Stimulated activated naive CD4-positive, alpha-beta T cell treated with Interleukin-2 at 50 U/mL for 16 hours (primary cell): ENCODE measurements at regions not wholly inside any gene's neighbourhood (a gene's known extent, or its start where the extent isn't known, plus 50 kb on each side); places are given as distances from the start of the nearest gene placed in this dataset.
"Not testable (repeated sequence)": the region's sequence is repeated elsewhere in the genome, so short reads cannot be mapped to it uniquely, and the experiment has no call there.

Source experiments
- DNase-seq: peaks from one replicate; lab custom pipeline; 2025; lab: John Stamatoyannopoulos, UW

DNA sequence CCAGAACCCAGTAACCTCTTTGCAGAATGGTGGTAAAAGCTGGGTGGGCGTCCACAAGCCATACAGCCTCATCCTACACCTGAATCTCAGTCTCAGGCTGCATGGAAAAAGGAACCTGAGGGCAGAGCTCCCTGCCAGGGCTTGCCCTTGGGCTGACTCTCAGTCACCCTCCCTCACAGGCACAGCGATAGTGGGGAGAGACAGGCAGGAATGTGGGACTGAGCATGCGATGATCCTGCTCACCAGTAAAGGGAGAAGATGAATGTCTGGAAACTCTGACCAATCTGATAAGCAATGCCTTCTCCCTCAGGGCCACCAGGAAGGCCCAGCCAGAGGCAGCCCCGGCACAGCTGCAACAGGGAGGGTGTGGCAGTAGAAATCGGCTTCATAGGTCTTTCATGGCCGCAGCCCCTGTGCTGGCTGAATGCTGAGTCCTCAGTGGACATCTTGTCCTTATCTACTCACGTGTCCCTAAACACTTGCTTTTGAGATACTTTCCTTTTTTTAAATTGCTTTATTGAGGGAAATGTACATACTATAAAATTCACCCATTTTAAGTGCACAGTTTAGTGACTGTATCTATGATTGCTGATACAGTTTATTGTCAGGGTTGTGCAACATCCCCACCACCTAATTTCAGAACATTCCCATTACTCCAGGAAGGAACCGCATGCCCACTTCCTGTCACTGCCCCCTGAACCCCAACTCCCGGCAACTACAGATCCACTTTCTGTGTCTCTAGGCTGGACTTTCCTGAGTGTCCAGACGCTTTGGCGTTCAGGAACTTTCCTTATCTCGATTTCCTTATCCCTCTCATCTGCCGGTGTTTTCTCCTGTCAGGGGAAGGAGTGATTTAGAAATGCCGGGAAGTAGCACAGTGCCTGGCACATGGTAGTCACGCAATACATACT lies 258.1 kb downstream of the PCNX1 start:
- DNase-seq = no peak

- DNase-seq = no peak
These were observed 259.1 kb downstream of the PCNX1 start for GRCh38 chr14:71166180-71166837.

- DNase-seq = not testable (repeated sequence)
These were observed 260.2 kb downstream of the PCNX1 start for GRCh38 chr14:71167325-71167950.

DNA sequence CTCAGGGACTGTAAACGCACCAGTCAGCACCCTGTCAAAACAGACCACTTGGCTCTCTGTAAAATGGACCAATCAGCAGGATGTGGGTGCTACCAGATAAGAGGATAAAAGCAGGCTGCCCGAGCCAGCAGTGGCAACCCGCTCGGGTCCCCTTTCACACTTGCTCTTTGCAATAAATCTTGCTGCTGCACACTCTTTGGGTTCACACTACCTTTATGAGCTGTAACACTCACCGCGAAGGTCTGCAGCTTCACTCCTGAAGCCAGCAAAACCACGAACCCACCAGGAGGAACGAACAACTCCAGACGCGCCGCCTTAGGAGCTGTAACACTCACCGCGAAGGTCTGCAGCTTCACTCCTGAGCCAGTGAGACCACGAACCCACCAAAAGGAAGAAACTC lies 260.9 kb downstream of the PCNX1 start:
- DNase-seq = not testable (repeated sequence)

DNA sequence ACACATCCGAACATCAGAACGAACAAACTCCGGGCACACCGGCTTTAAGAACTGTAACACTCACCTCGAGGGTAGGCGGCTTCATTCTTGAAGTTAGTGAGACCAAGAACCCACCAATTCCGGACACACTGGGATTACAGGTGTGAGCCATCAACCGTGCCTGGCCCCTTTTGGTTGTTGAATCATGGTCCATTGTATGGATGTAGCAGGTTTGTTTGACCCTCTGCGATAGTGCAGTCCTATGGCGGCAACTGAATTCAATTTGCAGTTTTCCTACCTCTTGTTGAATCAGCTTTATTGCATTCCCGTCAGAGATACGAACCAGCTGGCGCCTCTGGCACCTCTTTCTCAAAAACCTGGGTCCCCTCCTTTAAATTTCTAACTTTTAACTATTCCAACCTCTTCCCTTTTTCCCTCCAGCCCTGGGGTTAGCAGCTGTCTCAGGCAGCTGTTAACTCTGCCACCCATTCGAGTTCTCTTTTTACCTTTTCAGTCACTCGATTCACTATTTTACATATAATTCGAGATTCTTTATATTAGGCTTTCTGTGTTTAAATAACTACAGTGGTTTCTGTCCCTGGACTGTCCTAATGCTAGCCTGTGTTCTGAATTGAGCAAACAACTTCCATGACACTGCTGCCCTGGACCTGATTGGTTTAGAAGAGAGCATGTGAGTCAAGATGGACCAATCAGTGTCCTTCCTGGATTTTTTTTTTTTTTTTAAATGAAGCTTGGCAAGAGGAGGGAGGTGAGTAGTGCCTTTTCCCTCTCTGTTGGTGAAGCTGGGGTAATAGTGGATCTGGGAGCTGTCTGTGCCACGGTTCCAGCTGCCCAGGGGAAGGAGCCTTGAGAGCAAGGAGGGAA lies 261.5 kb downstream of the PCNX1 start:
- DNase-seq = no peak

- no peak for DNase-seq
These were observed 262.6 kb downstream of the PCNX1 start for GRCh38 chr14:71169861-71170260.

GRCh38 chr14:71175491-71175890 lies 268.2 kb downstream of the PCNX1 start:
- no peak for DNase-seq

DNA sequence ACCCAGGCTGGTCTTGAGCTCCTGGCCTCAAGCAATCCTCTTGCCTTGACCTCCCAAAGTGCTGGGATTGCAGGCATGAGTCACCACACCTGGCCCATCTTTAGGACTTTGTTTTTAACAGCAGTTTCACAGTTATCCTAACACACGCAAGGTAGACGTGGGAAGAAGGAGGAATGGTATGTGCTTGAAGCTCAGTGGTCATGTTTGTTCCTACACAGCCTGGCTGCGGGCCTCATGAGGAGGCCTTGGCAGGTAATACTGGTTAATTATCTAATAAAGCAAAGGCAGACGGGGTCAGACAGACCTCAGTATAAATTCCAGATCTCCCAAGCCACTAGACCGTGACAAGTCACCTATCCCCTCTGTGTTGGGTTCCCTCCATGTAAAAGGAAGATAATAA lies 271.8 kb downstream of the PCNX1 start:
- DNase-seq = no peak

GRCh38 chr14:71180397-71180796 lies 273.1 kb downstream of the PCNX1 start:
- no peak for DNase-seq

DNA sequence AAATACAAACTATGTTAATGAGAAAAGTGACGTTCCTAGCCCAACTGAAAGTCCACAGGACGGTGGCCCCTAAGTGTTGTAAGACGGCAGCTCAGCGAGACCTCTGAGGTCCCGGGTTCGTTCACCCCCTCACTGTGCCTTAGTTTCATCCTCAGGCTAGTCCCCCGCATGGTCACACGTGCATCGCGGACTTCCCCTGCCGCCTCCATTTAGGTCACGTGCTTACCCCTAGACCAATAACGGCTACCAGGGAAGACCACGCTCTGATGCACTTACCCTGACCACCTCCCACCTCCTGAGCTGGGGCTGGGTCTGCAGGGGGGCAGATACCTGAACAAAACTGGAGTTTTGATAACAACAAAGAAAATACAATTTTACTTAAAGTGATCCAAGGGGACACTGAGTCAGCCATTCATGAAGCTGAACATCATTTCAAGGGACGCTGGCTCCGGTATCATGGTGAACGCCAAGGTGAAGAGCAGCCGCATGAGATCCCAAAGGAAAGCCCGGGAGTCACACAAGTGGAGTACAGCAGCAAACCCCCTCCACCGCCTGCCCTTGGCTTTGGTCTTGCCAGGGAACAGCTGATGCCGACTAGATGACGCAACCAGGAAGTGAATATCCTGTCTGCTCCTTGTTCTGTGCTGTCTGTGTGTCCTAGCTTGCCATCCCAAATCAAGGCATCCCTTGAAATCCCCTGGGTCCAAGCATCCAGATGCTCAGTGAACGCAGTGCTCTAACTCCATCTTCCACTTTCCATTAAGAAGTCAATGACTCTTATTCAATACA lies 274.1 kb downstream of the PCNX1 start:
- no peak for DNase-seq

DNA sequence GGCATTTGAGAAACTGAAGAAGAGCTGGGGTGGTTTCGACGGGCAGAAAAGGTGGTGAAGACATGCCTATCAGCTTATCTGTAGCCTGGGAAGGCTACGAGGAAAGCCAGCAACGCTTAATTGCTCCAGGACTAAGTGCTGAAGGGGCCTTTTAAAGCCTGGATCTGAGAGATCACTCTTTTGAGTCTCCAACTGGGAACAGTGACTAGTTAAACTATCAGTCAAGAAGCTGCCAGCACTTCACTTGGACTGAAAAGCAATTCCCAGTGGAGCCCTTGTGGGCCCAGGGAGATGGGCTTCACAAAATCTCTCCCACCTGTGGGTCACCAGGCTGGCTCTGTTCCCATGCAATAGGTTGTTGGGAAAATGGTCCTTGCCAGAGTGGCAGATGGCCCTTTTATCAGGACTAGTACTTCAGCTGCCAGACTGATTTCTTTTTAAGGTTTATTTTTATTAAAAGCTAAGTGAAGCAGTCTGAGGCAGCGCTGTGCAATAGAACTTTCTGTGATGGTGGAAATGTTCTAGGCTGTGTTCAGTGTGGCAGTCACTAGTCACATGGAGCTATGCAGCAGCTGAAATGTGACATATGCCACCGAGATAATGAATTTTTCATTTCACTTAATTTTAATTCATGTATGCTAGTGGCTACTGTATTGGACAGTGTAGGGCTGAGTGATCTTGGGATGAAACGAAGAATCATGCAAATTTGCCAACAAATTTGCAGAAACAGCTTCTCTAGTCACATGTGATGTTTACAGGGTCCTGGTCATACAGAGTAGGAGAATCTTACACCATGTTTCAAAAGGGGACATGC lies 276.8 kb downstream of the PCNX1 start:
- DNase-seq = no peak

GRCh38 chr14:71185637-71186036 lies 278.4 kb downstream of the PCNX1 start:
- DNase-seq = no peak

DNA sequence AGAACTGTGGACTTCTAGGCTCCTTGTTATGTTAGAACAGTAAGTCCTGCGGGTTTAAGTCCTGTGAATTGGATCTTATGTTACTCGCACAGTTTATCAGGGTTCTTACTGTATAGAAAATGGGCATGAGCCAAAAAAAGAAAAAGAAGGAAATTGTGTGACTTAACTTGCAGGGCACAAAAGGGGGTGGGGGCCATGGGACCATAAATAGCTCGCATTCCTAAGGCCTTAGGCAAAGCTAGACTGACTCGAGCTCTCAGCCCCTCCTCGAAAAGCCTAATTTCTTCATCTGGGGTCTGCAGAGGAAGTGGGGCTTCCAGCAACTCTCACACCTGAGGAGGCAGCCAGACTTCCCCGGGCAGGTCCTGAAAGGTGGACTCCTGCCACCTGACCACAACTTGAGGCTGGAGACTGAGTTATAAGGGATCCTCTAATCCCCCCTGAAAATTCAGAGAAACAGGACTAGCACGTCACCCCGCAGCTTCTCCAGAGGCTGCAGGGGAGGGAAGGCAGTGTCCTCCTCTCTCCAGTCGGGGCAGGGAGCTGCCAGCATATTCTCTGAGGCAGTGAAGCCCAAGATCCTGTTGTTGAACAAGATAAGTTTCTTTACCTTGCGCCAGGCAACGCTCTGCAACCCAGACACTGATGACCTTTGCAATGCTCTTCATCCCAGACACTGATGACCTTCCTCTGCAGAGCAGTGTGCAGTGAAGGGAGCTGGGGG lies 280.5 kb downstream of the PCNX1 start:
- no peak for DNase-seq

DNA sequence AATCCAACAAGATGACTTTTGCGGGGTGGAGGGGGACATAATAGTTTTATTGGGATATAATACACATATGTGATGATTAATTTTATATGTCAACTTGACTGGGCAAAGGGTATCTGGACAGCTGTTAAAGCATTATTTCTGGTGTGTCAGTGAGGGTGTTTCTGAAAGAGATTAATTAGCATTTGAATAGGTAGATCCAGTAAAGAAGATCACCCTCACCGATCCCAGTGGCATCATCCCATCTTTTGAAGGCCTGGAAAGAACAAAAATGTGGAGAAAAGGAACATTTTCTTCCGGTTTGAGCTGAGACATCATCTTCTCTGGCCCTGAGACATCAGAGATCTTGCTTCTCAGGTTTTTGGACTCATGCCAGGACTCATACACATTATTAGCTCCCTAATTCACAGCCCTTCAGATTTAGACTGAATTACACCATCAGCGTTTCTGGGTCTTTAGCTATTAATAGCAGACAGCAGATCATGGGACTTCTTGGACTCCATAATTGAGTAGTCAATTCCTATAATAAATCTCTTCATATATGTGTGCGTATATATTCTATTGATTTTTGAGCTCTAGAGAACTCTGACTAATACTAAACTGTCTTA lies 283.6 kb downstream of the PCNX1 start:
- no peak for DNase-seq

DNA sequence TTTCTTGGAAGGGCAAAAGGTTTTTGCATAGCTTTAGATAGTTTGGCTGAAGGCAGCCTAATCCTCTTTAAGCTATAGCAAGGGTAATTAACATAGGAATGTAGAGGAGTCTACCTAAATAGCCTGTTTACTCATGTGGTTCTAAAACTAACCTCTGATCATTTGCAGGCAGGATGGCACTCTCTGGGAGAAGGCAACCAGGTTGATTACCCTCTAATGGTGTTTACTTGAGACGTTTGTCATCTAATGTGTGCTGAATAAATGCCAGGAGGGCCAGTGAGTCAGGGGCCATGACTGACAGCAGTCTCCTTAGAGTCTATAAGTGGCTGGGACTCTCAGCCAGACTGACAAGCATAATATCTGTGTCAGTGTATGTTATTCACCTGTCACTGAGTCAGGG lies 286.4 kb downstream of the PCNX1 start:
- DNase-seq = no peak

- no peak for DNase-seq
These were observed 287.0 kb downstream of the PCNX1 start for GRCh38 chr14:71194251-71194650.

DNA sequence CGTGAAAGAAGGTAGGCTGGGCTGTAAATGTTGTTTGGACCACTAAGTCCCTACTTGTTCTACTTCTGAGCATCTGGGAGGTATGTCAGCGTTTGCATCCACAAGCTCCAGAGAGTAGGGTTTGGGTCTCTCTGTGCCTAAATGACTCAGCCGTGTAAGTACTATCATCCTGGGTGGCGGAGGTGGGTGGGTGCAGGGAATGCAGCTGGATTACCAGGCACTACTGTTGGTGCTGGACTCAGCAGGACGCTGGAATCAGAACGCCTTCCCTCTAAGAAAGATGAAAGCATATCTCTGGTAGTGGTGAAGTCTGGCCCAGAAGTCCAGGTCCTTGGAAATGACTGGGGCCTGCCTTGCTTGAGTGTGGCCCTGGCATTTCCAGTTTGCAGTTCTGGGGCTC lies 289.7 kb downstream of the PCNX1 start:
- DNase-seq = no peak

- DNase-seq = no peak
These were observed 291.4 kb downstream of the PCNX1 start for GRCh38 chr14:71198687-71199086.

- no peak for DNase-seq
These were observed 294.6 kb downstream of the PCNX1 start for GRCh38 chr14:71201840-71202239.
